HG03064 (cell line): ENCODE measurements at regions not wholly inside any gene's neighbourhood (a gene's known extent, or its start where the extent isn't known, plus 50 kb on each side); places are given as distances from the start of the nearest gene placed in this dataset.

Experiments used
- ATAC-seq: cut with Tn5 transposase; IDR thresholded peaks from one replicate; pipeline ENCODE4 v1.9.1; 2021; ENCODE audit warnings: low read depth; ENCODE audit not compliant: unreplicated experiment

GRCh38 chr10:21217748-21218367 lies 307.6 kb downstream of the SKIDA1 start:
- ATAC-seq, result no peak

GRCh38 chr10:21217107-21217506 lies 308.4 kb downstream of the SKIDA1 start:
- no peak for ATAC-seq

GRCh38 chr10:21214329-21214728 lies 311.2 kb downstream of the SKIDA1 start:
- no peak for ATAC-seq

GRCh38 chr10:21213381-21213780 lies 312.1 kb downstream of the SKIDA1 start:
- ATAC-seq, result no peak

GRCh38 chr10:21212912-21213311 lies 312.6 kb downstream of the SKIDA1 start:
- ATAC-seq, result no peak

GRCh38 chr10:21212348-21212747 lies 313.1 kb downstream of the SKIDA1 start:
- ATAC-seq, result no peak

GRCh38 chr10:21209495-21209894 lies 312.4 kb upstream of the NEBL start:
- no peak for ATAC-seq

- ATAC-seq, result no peak
Observed at GRCh38 chr10:21208666-21209316, 311.7 kb upstream of the NEBL start.

GRCh38 chr10:21207852-21208646 lies 310.9 kb upstream of the NEBL start:
- ATAC-seq, result no peak

GRCh38 chr10:21205328-21205727 lies 308.2 kb upstream of the NEBL start:
- no peak for ATAC-seq

- no peak for ATAC-seq
Observed at GRCh38 chr10:21203473-21204107, 306.5 kb upstream of the NEBL start.

GRCh38 chr10:21202776-21203462 lies 305.8 kb upstream of the NEBL start:
- no peak for ATAC-seq

GRCh38 chr10:21199501-21199900 lies 302.4 kb upstream of the NEBL start:
- ATAC-seq, result no peak

- ATAC-seq, result no peak
Observed at GRCh38 chr10:21197838-21198237, 300.7 kb upstream of the NEBL start.

- ATAC-seq, result no peak
Observed at GRCh38 chr10:21196822-21197395, 299.8 kb upstream of the NEBL start.

GRCh38 chr10:21195252-21195651 lies 298.1 kb upstream of the NEBL start:
- no peak for ATAC-seq

- ATAC-seq, result no peak
Observed at GRCh38 chr10:21194510-21194993, 297.4 kb upstream of the NEBL start.

- ATAC-seq, result no peak
Observed at GRCh38 chr10:21193196-21193595, 296.1 kb upstream of the NEBL start.

GRCh38 chr10:21191512-21191911 lies 294.4 kb upstream of the NEBL start:
- ATAC-seq, result no peak

- ATAC-seq, result no peak
Observed at GRCh38 chr10:21184984-21185383, 287.9 kb upstream of the NEBL start.
